HCT116 (cell line): ENCODE measurements at regions not wholly inside any gene's neighbourhood (a gene's known extent, or its start where the extent isn't known, plus 50 kb on each side); places are given as distances from the start of the nearest gene placed in this dataset.

ENCODE experiments used
- ATAC-seq: fragments of 200-7000 bp; cut with Tn5 transposase; 2 replicates; pipeline ENCODE4 v1.9.1; 2020; ENCODE audit warnings: mild to moderate bottlenecking, moderate library complexity
- BruUV-seq: library from RNA; stranded (reverse); fragments of 400-500 nt; replicated peaks from 2 replicates; lab custom pipeline; 2021; lab: Mats Ljungman, UMichigan
- CTCF ChIA-PET: fragments of 300-600 bp; sonication (Branson Sonifier 250); formaldehyde crosslinking; loops from one replicate; lab custom pipeline; 2021; ENCODE audit warnings: antibody characterized with exemption; lab: Charles Lee
- POLR2A ChIA-PET: fragments of 300-600, 350-600 bp; sonication (Branson Sonifier 250); formaldehyde crosslinking; loops from one replicate; lab custom pipeline; 2021; ENCODE audit warnings: antibody characterized with exemption; lab: Charles Lee
- RAD21 ChIA-PET, 2 experiments: fragments of 300-600 bp; sonication (Branson Sonifier 250); formaldehyde crosslinking; loops; one replicate each; lab custom pipeline; 2023; ENCODE audit warnings: low total read pairs in 2 of 2; ENCODE audit not compliant: uncharacterized antibody in 2 of 2, unreplicated experiment in 2 of 2, low non-redundant PET in 1 of 2; lab: Charles Lee
- DNase-seq: peaks from one replicate; pipeline ENCODE4 v3.0.0-alpha.2; 2010; ENCODE audit warnings: low read depth, low spot score
- H2AFZ ChIP-seq: fragments of 200-600 bp; shearing (Covaris generic), sonication (generic); 2 replicates; pipeline ENCODE4 v1.6.1; 2017; ENCODE audit warnings: low read depth, mixed run types, mixed read lengths, antibody characterized with exemption, low read length; ENCODE audit not compliant: poor library complexity, severe bottlenecking
- H3K27ac ChIP-seq: 2 replicates; pipeline ENCODE4 v1.5.1; 2012; ENCODE audit warnings: low read depth, low read length
- H3K27me3 ChIP-seq: fragments of 200-600 bp; sonication (generic); 2 replicates; pipeline ENCODE4 v1.6.1; 2016; ENCODE audit warnings: mixed run types, low read length, mixed read lengths; ENCODE audit not compliant: insufficient read depth
- H3K36me3 ChIP-seq, 2 experiments: fragments of 200-500 bp in 1 of 2; fragments of 200-600 bp in 1 of 2; sonication (Bioruptor generic) in 1 of 2; sonication (generic) in 1 of 2; 2 replicates each; pipeline versions ENCODE4 v1.5.1 to v1.6.1; 2014 to 2016; ENCODE audit warnings: low read length in 2 of 2, inconsistent platforms in 1 of 2, mixed read lengths in 1 of 2, mixed run types in 1 of 2; ENCODE audit not compliant: insufficient read depth in 2 of 2, control insufficient read depth in 1 of 2
- H3K4me1 ChIP-seq, 2 experiments: fragments of 200-600 bp in 1 of 2; sonication (generic) in 1 of 2; 2 replicates each; pipeline versions ENCODE4 v1.5.1 to v1.6.1; 2012 to 2017; ENCODE audit warnings: low read length in 2 of 2, inconsistent platforms in 1 of 2, mild to moderate bottlenecking in 1 of 2, mixed read lengths in 1 of 2, mixed run types in 1 of 2, moderate library complexity in 1 of 2; ENCODE audit not compliant: insufficient read depth in 2 of 2, control insufficient read depth in 1 of 2
- H3K4me2 ChIP-seq: fragments of 200-600 bp; sonication (generic); 2 replicates; pipeline ENCODE4 v1.6.1; 2017; ENCODE audit warnings: mixed run types, low read length, mixed read lengths
- H3K4me3 ChIP-seq, 2 experiments: fragments of 200-600 bp in 1 of 2; sonication (generic) in 1 of 2; replicated peaks in 1 of 2; 2 replicates each; pipeline ENCODE4 v1.5.1; 2011 to 2016; ENCODE audit warnings: low read length in 2 of 2, control low read depth in 1 of 2, low read depth in 1 of 2, mild to moderate bottlenecking in 1 of 2, mixed read lengths in 1 of 2, mixed run types in 1 of 2
- H3K79me2 ChIP-seq: fragments of 200-600 bp; sonication (generic); 2 replicates; pipeline ENCODE4 v1.6.1; 2017; ENCODE audit warnings: mild to moderate bottlenecking, mixed run types, low read length, moderate library complexity, mixed read lengths; ENCODE audit not compliant: insufficient read depth
- H3K9ac ChIP-seq: fragments of 200-600 bp; sonication (generic); 2 replicates; pipeline ENCODE4 v1.6.1; 2016; ENCODE audit warnings: low read length, mixed read lengths
- H3K9me2 ChIP-seq: fragments of 200-600 bp; sonication (generic), shearing (Covaris generic); 2 replicates; pipeline ENCODE4 v1.6.1; 2017; ENCODE audit warnings: mixed run types, mild to moderate bottlenecking, moderate library complexity; ENCODE audit not compliant: insufficient read depth
- H3K9me3 ChIP-seq, 2 experiments: fragments of 200-500 bp in 1 of 2; fragments of 200-600 bp in 1 of 2; sonication (Bioruptor generic) in 1 of 2; sonication (generic) in 1 of 2; 2 replicates each; pipeline ENCODE4 v1.6.1; 2014 to 2017; ENCODE audit warnings: low read length in 2 of 2, mixed read lengths in 2 of 2, inconsistent platforms in 1 of 2, low read depth in 1 of 2, mild to moderate bottlenecking in 1 of 2, mixed run types in 1 of 2, moderate library complexity in 1 of 2; ENCODE audit not compliant: control insufficient read depth in 1 of 2, insufficient read depth in 1 of 2
- H4K20me1 ChIP-seq: fragments of 200-600 bp; sonication (generic), shearing (Covaris generic); 2 replicates; pipeline ENCODE4 v1.6.1; 2017; ENCODE audit warnings: mixed run types, mild to moderate bottlenecking, moderate library complexity; ENCODE audit not compliant: insufficient read depth
- CBX3 ChIP-seq: IDR thresholded peaks from 2 replicates; pipeline ENCODE4 v1.6.1; 2012; ENCODE audit warnings: low read depth
- CTCF ChIP-seq, 3 experiments: fragments of 200-600 bp in 1 of 3; sonication (generic) in 1 of 3; IDR thresholded peaks in 2 of 3; conservative IDR thresholded peaks in 1 of 3; 2 replicates each; pipeline ENCODE4 v1.5.1; 2012 to 2017; ENCODE audit warnings: low read depth in 2 of 3, low read length in 2 of 3, antibody characterized with exemption in 1 of 3, borderline replicate concordance in 1 of 3, control low read depth in 1 of 3, mild to moderate bottlenecking in 1 of 3, mixed read lengths in 1 of 3, mixed run types in 1 of 3, moderate library complexity in 1 of 3; ENCODE audit not compliant: insufficient read depth in 1 of 3
- EGR1 ChIP-seq: IDR thresholded peaks from 2 replicates; pipeline ENCODE4 v1.6.1; 2012; ENCODE audit warnings: low read depth
- EZH2 ChIP-seq: fragments of 200-600 bp; sonication (generic); IDR thresholded peaks from 2 replicates; pipeline ENCODE4 v1.6.1; 2017; ENCODE audit warnings: antibody characterized with exemption, mixed run types
- FOSL1 ChIP-seq: IDR thresholded peaks from 2 replicates; pipeline ENCODE4 v1.6.1; 2012; ENCODE audit warnings: low read depth
- POLR2A ChIP-seq: IDR thresholded peaks from 2 replicates; pipeline ENCODE4 v1.7.0; 2011; ENCODE audit warnings: borderline replicate concordance; ENCODE audit not compliant: insufficient read depth, insufficient read length; ENCODE audit errors: extremely low read depth
- SIN3A ChIP-seq: IDR thresholded peaks from 2 replicates; pipeline ENCODE4 v1.6.1; 2012; ENCODE audit warnings: low read depth
- SP1 ChIP-seq: IDR thresholded peaks from 2 replicates; pipeline ENCODE4 v1.6.1; 2012; ENCODE audit warnings: low read depth
- SRF ChIP-seq: IDR thresholded peaks from 2 replicates; pipeline ENCODE4 v1.6.1; 2012; ENCODE audit warnings: low read depth
- YY1 ChIP-seq: IDR thresholded peaks from 2 replicates; pipeline ENCODE4 v1.6.1; 2011; ENCODE audit warnings: low read length, low read depth, moderate library complexity, mild to moderate bottlenecking; ENCODE audit not compliant: insufficient replicate concordance; ENCODE audit errors: extremely low read depth
- ZFX ChIP-seq: fragments of 450-650 bp; IDR thresholded peaks from 2 replicates; pipeline ENCODE4 v1.6.1; 2017
- intact Hi-C: fragments of 100-400 bp; cut with micrococcal nuclease; formaldehyde crosslinking; loops from 2 replicates; pipeline ENCODE4 v1.10.0; 2022
- TF ChIP-seq, protein P1 (sequence below): IDR thresholded peaks from 2 replicates; pipeline ENCODE4 v1.6.1; 2012
- TF ChIP-seq, protein P2 (sequence below): IDR thresholded peaks from 2 replicates; pipeline ENCODE4 v1.6.1; 2012

DNA sequence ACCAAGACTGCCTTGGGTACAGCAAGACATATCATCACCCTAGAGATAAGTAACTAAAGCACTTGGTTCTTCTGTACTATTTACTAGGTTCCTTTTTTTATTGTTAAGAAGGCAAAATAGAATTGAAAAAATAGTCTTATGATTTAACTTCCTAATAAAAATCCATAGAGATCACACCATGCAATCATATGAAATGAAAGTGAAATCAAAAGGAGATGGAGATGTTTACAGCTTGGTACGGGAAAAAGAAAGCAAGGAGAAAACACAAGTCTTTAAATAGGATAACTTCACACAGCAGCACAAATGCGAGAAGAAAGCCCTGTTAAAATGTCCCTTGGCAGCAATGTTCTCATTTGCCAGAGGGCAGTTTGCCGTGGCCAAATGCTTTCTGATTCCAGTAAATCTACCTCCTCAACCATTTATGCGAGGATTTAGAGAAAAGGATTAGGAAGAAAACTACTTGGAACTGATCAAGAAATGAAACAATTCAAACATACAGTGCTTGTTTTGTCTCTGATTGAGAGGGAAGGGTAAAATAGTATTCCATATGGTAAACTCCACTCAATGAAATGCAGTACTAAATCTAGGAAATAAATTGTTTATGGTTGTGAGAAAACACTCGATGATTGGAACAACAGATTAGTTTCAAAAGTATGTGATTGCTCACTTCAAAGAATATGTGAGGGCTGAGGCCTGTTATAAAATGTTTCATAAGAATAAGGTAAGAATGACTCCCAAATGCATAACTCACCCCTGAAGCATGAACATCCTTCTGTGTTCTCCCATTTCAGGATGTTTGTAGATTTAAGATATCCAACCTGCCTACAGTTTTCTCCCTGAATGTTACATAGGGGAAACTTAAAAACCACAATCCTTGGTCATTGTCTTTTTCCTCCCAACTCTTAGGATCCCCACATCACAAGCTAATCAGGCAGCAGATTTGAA lies 487.8 kb downstream of the DACH1 start:
- BruUV-seq, result no TSS peak
- Histone ChIP-seq H3K4me2 (no peak overlapping the region), H3K4me1 (no peaks in the 10 kb centered on the region), H3K27me3 (no peaks in the 10 kb centered on the region), H3K9me3 (peaks cover 0 to 4% of the 10 kb centered on the region in 2 experiments; a peak in 2 of 4 replicates), H2AFZ (no peak overlapping the region), H3K27ac (no peak overlapping the region), H3K9ac (no peak overlapping the region), H3K9me2 (no peaks in the 10 kb centered on the region), H3K79me2 (no peaks in the 10 kb centered on the region), H3K36me3 (no peaks in the 10 kb centered on the region), H4K20me1 (no peaks in the 10 kb centered on the region), H3K4me3 (no peak overlapping the region)
- no peak for DNase-seq
- POLR2A ChIA-PET, result no interaction called here
- ATAC-seq, result no peak
- TF ChIP-seq EGR1 (no peak), EZH2 (no peak), FOSL1 (no peak)
- TF ChIP-seq, protein P1, sequence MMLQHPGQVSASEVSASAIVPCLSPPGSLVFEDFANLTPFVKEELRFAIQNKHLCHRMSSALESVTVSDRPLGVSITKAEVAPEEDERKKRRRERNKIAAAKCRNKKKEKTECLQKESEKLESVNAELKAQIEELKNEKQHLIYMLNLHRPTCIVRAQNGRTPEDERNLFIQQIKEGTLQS, result no peak
- TF ChIP-seq, protein P2, sequence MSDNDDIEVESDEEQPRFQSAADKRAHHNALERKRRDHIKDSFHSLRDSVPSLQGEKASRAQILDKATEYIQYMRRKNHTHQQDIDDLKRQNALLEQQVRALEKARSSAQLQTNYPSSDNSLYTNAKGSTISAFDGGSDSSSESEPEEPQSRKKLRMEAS, result no peak
- RAD21 ChIA-PET, result no interaction called here
- intact Hi-C loops, result no loop called here
- CTCF ChIA-PET, result no interaction called here

- peaks cover 0 to 4% of the 10 kb centered on the region in 2 experiments; a peak in 2 of 4 replicates for H3K9me3 ChIP-seq
- no peak overlapping the region for H3K9ac ChIP-seq
- no peak overlapping the region for H2AFZ ChIP-seq
- no peaks in the 10 kb centered on the region for H3K9me2 ChIP-seq
- H3K27me3 ChIP-seq, result no peaks in the 10 kb centered on the region
- POLR2A ChIA-PET, result no interaction called here
- no peak overlapping the region for H3K4me2 ChIP-seq
- CTCF ChIA-PET, result no interaction called here
- intact Hi-C loops, result no loop called here
- H3K79me2 ChIP-seq, result no peaks in the 10 kb centered on the region
- no TSS peak for BruUV-seq
- ATAC-seq, result no peak
- H3K4me3 ChIP-seq, result no peak overlapping the region
- RAD21 ChIA-PET, result no interaction called here
- no peak for DNase-seq
- no peaks in the 10 kb centered on the region for H4K20me1 ChIP-seq
- H3K4me1 ChIP-seq, result no peaks in the 10 kb centered on the region
- H3K36me3 ChIP-seq, result no peaks in the 10 kb centered on the region
- no peak overlapping the region for H3K27ac ChIP-seq
- TF ChIP-seq, protein P1, result no peak
- TF ChIP-seq SP1 (no peak), ZFX (no peak), FOSL1 (no peak), EZH2 (no peak), YY1 (no peak), POLR2A (no peak), CTCF (IDR thresholded peaks at IDR 0.05 in 2 of 3, conservative IDR thresholded peaks at IDR 0.05 in 1 of 3; ENCODE audit: borderline replicate concordance in 1 of 3, insufficient read depth in 1 of 3, low read depth in 2 of 3, low read length in 2 of 3) (no peak), CBX3 (no peak), SRF (no peak), SIN3A (no peak)
- TF ChIP-seq, protein P2, result no peak
Measured at GRCh38 chr13:71374471-71375049, 492.4 kb downstream of the DACH1 start.
